HG02623 (cell line): ENCODE measurements at regions not wholly inside any gene's neighbourhood (a gene's known extent, or its start where the extent isn't known, plus 50 kb on each side); places are given as distances from the start of the nearest gene placed in this dataset.
"Not testable (repeated sequence)": the region's sequence is repeated elsewhere in the genome, so short reads cannot be mapped to it uniquely, and the experiment has no call there.

Experiments used
- ATAC-seq: cut with Tn5 transposase; IDR thresholded peaks from one replicate; pipeline ENCODE4 v1.9.1; 2021; ENCODE audit warnings: moderate library complexity; ENCODE audit not compliant: unreplicated experiment

DNA sequence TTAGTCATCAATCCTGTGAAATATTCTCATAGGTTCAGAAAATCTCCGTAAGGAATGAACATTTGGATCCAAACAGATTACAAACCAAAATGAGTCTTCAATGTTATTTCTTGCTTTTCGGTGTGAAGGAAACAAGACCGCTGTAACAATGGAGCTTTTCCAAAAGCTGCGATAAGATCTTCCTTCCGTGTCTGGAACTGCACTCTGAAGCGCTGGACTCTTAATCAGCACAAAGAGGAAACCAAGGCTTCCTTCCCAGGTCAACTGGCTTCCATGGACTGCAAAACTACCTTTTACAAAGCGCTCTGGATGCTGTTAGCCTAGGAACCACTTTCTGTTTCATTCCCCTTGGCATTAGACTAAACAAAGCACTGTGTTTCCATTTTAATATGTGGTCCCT, 137.9 kb upstream of the BASP1 start:
- ATAC-seq, result no peak

DNA sequence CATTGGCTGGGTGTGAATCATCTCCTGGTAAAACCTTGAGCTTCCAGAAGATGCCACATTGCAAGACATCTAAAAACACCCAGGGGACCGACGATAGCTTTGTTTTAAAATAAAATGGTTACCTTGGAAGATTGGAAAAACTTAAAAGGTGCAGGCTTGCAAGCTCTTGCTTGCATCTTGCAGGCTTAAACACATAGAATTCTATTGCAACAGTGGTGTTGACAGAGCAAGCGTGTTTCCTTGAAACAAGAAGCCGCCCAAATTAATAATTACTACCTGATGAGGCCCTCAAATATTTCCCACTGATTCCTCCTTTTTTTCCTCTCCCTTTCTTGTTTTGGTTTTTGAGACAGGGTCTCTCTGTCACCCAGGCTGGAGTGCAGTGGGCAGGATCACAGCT, 137.1 kb upstream of the BASP1 start:
- ATAC-seq, result no peak

DNA sequence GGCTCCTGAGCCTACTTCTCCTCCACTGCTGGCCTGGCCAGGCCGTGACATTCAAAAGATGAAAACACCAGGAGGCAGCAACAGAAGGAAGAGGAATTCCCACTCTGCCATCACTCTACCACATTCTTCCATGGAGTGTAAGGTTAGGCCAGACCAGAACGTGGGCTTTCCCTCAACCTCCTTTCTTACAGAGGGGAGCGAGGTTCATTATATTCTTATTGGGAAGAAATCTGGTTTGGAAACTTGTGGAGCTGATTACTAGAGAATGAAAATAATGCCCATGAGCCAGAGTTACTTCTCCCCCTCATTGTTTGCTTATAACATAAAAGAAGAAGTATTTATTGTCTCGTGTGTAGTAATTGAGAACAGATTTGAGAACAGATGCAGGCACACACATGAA, 136.3 kb upstream of the BASP1 start:
- ATAC-seq, result no peak

DNA sequence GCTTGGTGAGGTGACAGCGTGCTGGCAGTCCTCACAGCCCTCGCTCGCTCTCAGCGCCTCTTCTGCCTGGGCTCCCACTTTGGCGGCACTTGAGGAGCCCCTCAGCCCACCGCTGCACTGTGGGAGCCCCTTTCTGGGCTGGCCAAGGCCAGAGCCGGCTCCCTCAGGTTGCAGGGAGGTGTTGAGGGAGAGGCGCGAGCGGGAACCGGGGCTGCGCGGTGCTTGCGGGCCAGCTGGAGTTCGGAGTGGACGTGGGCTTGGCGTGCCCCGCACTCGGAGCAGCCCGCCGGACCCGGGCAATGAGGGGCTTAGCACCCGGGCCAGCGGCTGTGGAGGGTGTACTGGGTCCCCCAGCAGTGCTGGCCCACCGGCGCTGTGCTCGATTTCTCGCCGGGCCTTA, 134.2 kb upstream of the BASP1 start:
- not testable (repeated sequence) for ATAC-seq

DNA sequence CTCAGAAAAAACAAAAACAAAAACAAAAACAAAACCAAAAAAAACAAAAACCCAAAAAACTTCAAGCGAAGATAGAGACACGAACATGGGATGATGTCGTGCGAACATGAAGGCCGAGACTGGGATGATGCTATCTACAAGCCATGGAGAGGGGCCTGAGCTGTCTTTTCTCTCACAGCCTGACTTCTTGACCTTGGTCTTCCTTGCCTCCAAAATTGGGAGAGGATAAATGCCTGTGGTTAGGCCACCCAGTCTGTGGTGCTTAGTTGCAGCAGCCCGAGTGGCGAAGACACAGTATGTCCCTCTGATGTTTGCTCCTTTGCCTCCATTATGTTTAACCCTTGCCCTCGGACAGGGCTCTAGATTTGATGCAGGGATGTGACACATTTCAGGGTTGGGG, 130.4 kb upstream of the BASP1 start:
- no peak for ATAC-seq

DNA sequence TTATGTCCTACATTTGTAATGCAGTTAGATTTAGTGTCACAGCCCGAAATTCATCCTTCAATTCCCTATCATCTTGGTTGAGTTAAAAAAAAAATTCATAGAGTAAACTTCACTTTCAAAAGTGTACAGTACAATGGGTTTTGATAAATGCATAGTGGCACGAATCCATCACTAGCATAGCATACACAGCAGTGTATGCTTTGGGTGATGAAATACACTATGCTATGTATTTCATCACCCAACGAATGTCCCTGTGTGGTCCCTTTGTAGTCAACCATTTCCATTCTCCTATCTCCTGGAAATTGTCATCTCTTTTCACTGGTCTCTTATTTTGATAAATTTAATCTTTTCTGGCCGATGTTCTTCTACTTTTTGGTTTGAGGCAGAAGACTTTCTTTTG, 129.4 kb upstream of the BASP1 start:
- ATAC-seq, result no peak

DNA sequence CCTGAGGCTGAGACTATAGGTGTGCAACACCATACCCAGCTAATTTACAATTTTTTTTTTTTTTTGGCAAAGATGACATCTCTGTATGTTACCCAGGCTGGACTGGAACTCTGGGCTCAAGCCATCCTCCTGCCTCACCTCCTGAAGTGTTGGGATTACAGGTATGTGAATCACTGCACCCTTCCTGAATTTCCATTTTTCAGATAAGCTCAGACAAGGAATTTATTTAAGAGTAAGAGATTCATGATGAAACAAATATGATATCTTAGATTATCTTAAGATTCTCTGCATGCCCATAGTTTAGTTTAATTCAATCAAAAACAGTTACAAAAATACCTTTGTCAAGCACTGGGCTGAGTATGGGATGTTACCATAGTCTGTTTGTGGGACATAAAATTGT, 128.4 kb upstream of the BASP1 start:
- ATAC-seq, result no peak

DNA sequence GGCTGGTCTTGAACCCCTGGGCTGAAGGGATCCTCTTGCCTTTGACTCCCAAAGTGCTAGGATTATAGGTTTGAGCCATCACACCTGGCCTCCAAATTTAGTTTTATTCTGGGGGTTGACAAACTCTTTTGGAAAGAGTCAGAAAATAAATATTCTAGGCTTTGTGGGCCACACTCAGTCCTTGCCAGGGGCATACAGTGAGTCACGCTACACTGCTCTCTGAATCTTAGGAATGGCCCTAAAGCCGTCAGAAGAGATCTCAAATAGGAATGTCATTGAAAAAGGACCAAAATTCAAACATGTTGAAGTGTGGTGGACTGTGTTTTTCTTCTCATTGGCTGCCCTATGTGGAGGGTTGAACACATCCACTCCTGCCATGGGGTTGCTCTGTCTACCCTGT, 127.7 kb upstream of the BASP1 start:
- no peak for ATAC-seq

DNA sequence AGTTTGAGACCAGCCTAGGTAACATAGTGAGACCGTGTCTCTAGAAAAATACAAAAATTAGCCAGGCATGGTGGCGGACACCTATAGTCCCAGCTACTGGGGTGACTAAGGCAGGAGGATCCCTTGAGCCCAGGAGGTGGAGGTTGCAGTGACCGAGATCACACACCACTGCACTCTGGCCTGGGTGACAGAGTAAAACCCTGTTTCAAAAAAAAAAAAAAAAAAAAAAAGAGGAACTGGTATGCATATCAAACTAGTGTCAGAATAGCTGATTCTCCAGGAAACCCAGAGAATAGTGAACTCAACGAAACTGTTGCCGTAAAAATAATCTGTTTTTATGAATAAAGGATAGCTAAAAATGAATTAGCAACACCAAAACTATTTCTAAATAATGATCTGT, 126.6 kb upstream of the BASP1 start:
- ATAC-seq, result no peak

DNA sequence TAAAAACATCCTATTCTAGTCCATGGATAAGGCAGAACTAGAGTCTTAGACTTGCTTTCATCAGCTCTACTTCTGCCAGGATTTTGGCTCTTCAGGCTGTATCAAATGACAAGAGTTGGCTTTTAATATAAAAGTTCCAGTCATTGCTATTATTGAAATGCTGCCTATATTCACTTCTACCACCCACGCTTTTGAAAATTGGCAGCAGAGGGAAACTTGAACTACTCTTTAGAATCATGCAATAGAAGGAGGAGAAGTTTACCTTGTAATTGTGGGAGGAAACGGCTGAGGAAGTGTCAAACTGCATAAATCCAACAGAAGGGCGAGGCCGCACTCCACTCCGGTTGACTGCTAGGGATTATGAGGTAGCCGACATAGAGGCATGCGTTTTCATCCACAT, 122.6 kb upstream of the BASP1 start:
- ATAC-seq, result no peak

DNA sequence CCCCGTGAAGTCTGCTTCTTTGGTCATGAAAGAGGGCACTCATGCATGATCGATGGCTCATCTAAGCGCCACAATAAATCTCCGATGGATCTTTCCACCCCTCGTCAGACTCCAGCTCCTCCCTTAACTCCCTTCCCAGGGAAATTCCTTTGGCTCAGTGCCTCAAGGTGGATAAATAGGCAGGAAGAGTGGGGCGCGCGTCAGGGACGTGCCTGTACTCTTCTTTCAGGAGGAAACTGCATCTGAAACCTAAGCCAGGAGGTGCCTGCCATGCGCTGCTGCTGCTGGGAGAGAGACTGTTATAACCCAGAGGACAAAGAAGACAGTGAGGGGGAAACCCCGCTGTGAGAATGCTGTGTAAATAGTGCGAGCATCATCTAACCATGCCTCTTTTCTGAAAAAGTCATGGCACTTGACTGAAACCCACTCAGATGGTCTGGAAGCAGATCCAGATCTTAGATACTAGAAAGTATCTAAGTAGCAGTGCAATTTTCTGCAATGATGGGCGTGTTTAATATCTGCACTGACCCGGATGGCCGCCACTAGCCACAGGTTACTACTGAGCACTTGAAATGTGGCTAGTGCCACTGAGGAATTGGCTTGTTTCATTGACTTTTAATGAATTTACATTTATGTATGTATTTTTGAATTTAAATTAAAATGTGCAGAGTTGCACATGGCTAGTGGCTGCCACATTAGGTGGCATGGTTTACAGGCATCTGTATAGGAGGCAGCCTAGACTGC, 120.3 kb upstream of the BASP1 start:
- no peak for ATAC-seq

DNA sequence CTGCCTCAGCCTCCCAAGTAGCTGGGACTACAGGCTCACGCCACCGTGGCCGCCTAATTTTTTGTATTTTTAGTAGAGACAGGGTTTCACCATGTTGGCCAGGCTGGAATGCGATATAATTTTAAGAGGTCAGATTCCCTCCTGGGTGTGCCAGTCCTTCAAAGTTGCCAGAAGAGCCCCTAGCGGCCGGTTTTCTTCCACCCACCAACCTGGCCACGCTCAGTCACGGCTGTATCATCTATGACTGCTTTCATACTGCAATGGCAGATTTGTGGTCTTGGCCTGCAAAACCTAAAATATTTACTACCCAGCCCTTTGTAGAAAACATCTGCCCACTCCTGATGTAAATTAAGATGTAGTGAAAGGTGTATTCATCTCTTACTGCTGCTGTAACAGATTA, 117.5 kb upstream of the BASP1 start:
- no peak for ATAC-seq

DNA sequence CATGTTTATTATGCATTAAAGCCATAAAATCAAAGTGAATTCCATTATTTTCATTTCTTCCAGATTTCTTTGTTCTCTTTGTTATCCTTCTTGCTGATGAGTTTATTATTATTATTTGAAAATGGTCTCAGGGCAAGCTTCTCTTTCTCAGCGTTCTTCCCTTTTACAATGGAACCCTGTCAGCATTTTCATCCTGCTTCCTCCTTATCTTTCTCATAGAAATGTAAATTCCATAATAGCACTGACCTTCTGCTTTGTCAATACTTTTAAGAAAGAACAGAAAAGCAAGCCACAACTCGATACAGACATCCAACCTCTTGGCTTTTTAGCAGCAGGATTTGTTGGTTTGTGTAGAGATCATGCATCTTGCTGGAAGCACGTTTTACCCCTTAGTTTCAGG, 114.0 kb upstream of the BASP1 start:
- ATAC-seq, result no peak

DNA sequence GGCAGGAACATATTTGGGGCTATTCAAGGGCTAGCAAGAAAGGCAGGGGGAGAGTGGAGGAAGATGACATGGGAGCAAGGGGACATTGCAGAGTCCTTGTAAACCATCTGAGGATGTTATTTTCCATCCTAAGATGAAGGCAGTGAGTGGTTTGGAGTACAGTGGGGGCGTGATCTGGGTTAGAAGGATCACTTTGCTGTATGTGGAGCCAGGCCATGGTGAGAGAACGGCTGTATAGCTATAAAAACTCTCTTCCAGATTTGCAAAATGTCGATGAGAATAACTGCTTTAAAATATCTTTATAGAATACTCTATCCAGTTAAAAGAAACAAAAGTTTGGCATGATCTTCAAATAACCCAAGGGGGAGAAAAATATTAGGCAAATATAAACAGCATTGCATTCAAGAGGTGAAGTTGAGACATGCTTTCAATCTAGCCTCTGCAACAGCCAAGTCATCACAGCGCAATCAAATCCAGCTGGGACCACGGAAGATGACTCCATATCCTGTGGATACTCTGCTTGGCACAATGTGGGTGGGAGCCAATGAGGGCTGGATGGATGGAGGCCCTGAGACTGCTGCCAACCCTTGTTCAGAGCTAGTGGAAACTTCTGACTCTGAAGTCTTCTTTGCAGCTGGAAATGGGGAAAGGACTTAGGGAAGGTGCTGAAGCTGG, 111.5 kb upstream of the BASP1 start:
- ATAC-seq, result no peak

DNA sequence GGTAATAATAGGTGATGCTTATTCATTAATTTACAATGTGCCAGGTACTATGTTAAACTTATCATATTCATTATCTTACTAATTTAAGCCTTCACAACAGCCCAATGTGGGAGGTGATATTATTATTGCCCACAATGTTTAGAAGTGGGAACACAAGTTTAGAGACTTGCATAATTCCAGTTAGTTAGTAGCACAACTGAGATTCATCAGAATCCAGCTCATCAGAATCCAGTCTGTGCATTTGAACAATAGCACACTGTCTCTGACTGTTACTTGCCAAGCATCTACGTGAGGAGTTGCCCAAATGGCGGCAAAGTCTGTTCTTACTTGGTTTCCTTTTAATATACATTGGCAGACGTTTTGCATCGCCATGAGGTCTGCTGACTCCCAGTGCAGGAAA, 110.9 kb upstream of the BASP1 start:
- ATAC-seq, result no peak

DNA sequence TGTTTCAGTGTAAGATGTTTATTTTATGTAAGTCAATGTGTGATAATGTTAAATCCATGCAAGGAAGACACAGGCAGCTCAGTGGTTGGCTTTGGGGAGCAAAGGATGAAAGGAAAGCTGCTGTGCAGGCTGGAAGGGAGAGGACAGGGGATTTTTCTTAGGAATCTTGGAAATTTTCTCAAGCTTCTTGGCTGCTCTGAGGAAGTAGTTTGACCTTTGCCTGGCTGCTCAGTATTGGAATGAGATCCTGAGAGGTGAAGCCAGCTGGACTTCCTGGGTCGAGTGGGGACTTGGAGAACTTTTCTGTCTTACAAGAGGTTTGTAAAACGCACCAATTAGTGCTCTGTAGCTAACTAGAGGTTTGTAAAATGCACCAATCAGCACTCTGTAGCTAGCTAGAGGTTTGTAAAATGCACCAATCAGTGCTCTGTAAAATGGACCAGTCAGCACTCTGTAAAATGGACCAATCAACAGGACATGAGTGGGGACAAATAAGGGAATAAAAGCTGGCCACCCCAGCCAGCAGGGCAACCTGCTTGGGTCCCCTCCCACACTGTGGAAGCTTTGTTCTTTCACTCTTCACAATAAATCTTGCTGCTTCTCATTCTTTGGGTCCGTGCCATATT, 105.2 kb upstream of the BASP1 start:
- ATAC-seq, result not testable (repeated sequence)

DNA sequence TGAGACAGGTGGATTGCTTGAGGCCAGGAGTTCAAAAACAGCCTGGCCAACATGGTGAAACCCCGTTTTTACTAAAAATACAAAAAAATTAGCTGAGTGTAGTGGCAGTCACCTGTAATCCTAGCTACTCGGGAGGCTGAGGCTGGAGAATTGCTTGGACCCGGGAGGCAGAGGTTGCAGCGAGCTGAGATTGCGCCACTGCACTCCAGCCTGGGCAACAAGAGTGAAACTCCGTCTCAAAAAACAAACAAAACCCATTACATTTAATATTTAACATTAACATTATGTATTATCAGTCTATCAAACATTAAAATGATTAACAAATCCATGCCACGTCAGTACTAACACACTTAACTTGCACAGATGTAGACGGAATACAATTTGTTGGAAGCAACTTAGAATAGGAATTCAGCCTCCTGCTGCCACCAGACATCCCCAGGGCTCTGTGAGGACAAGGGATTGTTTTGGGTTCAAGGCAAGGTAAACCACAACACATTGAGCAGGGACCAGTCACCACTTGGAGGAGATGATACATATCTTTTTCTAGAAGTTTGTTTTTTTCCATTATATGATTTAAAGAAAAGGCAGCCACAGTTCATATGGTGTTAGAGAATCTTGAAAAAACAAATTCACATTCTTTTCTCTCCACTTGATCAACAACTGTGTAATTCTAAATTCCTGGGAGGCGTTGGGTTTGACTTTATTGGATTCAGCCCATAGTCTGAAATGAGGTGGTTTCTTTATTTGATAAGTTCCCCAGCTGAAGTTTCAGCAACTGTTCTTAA, 104.1 kb upstream of the BASP1 start:
- no peak for ATAC-seq

DNA sequence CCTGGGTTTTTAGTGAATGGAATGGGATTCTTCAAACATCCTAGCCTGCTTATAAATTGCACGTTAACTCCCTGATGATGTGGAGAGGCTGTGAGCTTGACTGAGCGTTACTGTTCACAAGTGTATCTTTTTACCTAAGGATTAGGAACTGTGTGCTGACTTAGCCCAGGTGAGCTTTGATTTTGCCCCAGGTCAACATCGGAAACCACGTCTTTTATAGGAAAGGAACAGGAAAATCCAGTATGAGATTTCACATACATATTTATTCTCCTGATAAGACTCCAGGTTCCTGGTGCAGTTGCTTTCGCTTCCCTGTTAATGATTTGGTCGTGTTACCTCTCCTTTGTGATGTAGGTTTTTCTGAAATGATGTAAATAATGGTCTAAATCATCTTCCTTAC, 103.2 kb upstream of the BASP1 start:
- no peak for ATAC-seq

DNA sequence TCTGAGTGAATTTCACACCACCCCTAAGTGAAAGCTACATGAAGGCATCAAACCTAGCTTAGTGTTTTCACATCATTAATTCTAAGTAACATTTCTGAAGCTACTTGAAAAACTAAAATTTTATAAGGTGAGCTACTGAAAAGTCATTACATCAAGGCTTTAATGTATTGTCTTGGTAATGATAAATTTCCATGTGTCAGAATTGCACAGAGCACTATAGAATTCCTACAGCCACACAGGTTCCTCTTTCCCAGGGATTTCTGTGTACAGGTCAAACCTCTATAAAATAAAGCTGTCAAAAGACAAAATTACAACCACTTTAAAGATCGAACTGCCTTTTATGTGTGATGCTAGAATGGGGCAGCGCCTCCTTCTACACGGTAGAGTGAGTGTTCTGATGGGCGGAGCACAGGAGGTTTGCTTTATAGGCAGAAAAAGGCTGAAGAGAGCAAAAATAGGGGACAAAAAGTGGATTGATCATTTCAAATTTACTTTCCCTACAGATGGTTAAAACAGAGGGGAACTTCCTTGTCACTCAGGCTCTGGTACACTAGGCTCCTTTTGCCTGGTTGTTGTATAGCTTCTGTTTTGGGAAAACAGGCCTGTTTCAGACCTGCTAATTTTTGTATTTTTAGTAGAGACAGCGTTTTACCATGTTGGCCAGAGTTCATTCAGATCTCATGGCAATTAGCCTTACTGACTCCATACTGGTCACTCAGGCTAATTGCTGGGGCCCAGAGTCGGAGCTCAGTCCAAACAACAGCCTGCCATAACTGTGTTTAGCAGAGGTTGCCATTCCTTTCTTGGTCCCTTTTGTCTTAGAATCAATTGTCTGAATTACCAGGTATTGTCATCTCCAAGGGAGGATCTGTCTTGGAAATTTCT, 102.5 kb upstream of the BASP1 start:
- ATAC-seq, result no peak

DNA sequence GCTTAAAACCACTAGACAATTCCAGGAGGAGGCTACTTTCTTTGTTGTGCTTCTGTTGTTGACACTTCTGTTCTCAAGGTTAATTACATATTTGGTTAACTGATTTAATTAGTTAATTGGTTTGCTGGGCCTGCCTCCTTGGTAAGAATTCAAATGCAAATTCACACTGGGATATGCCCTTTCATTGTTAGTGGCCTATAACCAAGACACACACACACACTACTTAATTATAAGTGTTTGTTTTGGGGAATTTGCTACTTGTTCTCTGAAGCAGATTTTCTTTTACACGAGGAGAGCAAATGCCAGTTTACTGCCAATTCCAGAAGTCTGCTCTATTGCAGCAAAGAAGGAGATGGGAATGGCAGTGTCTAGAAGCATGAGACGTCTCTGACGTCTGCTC, 101.6 kb upstream of the BASP1 start:
- ATAC-seq, result no peak

DNA sequence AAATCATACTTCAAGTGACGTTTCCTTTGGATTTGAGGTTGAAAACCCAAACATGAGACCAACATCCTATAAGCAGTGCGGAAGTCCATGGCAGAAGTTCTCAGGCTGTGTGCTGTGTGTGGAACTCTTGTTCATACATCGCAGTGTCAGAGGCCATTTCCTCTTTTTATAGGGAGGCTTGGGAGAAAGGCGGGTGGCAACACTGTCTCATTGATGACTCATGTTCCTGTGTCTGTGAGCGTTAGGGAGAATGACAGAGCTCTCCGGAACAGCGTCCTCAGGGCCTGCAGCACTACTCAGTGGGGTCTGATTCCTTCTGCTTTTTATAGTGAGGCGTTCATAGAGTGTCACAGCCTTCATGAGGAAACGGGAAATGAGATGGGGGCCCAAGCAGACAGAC, 98.8 kb upstream of the BASP1 start:
- no peak for ATAC-seq
